HUES6 (cell line): ENCODE measurements at regions not wholly inside any gene's neighbourhood (a gene's known extent, or its start where the extent isn't known, plus 50 kb on each side); places are given as distances from the start of the nearest gene placed in this dataset.

Experiments
- H3K27ac ChIP-seq: 2 replicates; pipeline ENCODE4 v1.7.0; 2013; ENCODE audit warnings: low read depth, mild to moderate bottlenecking, low read length, inconsistent platforms
- H3K27me3 ChIP-seq: 2 replicates; pipeline ENCODE4 v1.6.1; 2013; ENCODE audit warnings: low read length; ENCODE audit not compliant: control insufficient read depth, insufficient read depth
- H3K36me3 ChIP-seq: 2 replicates; pipeline ENCODE4 v1.6.1; 2013; ENCODE audit warnings: low read length; ENCODE audit not compliant: control insufficient read depth, insufficient read depth
- H3K4me1 ChIP-seq: 2 replicates; pipeline ENCODE4 v1.6.1; 2013; ENCODE audit warnings: low read length; ENCODE audit not compliant: control insufficient read depth, insufficient read depth
- H3K4me3 ChIP-seq: 2 replicates; pipeline ENCODE4 v1.5.1; 2013; ENCODE audit warnings: low read depth, low read length
- H3K9ac ChIP-seq: one replicate; pipeline ENCODE4 v1.6.1; 2013; ENCODE audit warnings: mild to moderate bottlenecking, low read length
- H3K9me3 ChIP-seq: 2 replicates; pipeline ENCODE4 v1.6.1; 2013; ENCODE audit warnings: low read depth, low read length; ENCODE audit not compliant: control insufficient read depth, insufficient read depth

GRCh38 chr5:175285261-175285660, 158.7 kb downstream of the DRD1 start:
- Histone ChIP-seq H3K36me3 (no peaks in the 10 kb centered on the region), H3K4me3 (no peak overlapping the region), H3K9me3 (no peaks in the 10 kb centered on the region), H3K9ac (no peak overlapping the region), H3K27ac (no peak overlapping the region), H3K4me1 (no peaks in the 10 kb centered on the region), H3K27me3 (no peaks in the 10 kb centered on the region)

DNA sequence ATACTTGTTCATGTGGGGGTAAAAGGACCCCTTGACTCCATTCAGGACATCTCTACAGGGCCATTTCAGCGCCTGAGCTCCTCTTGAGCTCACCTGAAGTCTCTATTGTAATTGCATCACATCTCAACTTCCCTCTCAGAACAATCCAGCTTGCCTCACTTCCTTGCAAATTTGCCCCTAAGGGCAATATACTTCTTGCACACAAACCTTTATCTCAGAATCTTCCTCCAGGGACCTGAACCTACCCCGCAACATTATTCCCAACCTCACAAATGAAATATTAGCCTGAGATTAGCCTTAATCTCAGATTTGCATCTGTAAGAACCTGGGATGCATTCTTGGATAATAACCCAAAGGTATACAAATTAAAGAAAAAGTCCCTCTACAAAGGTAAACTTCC, 159.2 kb downstream of the DRD1 start:
- no peak overlapping the region for H3K4me3 ChIP-seq
- no peak overlapping the region for H3K27ac ChIP-seq
- no peaks in the 10 kb centered on the region for H3K9me3 ChIP-seq
- H3K36me3 ChIP-seq: no peaks in the 10 kb centered on the region
- no peaks in the 10 kb centered on the region for H3K4me1 ChIP-seq
- no peaks in the 10 kb centered on the region for H3K27me3 ChIP-seq
- no peak overlapping the region for H3K9ac ChIP-seq

DNA sequence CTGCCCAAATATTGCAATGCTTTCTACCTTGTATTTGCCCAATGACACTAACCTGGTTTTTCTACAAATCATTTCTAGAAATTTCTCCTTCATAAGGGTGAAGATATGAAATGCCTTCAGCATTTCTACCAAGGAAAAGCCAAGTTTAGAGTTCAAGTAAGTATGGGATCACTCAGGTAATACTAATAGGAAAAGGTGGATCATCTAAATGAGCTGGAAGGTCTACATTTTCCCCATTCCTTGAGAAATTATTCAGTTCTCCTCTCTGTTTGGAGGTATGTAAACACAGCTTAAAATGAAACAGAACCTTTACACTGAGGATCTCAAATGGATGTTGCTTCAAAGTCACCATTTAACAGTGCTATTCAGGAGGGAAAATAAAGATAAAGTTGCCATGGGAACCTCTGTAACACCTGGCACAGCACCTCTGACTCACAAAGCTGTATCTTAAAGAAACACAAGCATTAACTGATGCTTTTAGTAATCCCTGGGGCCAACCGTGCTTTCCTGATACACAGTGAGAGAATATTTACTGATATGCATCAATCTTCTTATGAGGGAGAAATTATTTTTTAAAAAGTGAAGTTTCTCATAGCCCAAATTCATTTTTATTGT, 161.3 kb downstream of the DRD1 start:
- H3K36me3 ChIP-seq: no peaks in the 10 kb centered on the region
- no peak overlapping the region for H3K4me3 ChIP-seq
- H3K9ac ChIP-seq: no peak overlapping the region

DNA sequence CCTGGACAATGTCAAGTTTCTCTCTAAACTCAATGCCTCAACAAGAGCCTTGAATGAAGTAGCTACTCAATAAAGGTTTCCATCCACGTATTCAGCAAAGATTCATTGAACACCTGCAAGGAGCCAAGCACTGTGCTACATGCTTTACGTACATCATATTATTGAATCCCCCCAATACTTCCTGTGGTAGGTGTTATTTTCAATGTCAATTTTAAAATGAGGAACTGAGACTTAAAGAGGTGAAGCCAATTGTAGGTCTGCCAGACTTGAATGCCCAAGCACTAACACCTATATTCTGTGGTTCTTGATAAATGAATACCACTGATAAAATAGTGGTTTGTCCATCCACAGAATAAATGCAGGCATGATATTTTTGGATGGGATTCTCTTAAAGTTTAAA, 162.3 kb downstream of the DRD1 start:
- H3K9me3 ChIP-seq: no peaks in the 10 kb centered on the region
- no peaks in the 10 kb centered on the region for H3K4me1 ChIP-seq
- H3K27ac ChIP-seq: no peak overlapping the region
- no peak overlapping the region for H3K9ac ChIP-seq
- H3K36me3 ChIP-seq: no peaks in the 10 kb centered on the region
- no peak overlapping the region for H3K4me3 ChIP-seq
- H3K27me3 ChIP-seq: no peaks in the 10 kb centered on the region

More for the DNA sequence above, 161.3 kb downstream of the DRD1 start:
- no peaks in the 10 kb centered on the region for H3K4me1 ChIP-seq
- H3K9me3 ChIP-seq: no peaks in the 10 kb centered on the region
- no peak overlapping the region for H3K27ac ChIP-seq
- no peaks in the 10 kb centered on the region for H3K27me3 ChIP-seq

- no peak overlapping the region for H3K9ac ChIP-seq
- no peak overlapping the region for H3K4me3 ChIP-seq
- no peaks in the 10 kb centered on the region; the same call in 1 of the 2 replicates for H3K27me3 ChIP-seq
- no peaks in the 10 kb centered on the region for H3K9me3 ChIP-seq
- no peaks in the 10 kb centered on the region for H3K4me1 ChIP-seq
- no peak overlapping the region for H3K27ac ChIP-seq
- no peaks in the 10 kb centered on the region for H3K36me3 ChIP-seq
Measured at GRCh38 chr5:175281257-175281656, 162.7 kb downstream of the DRD1 start.

DNA sequence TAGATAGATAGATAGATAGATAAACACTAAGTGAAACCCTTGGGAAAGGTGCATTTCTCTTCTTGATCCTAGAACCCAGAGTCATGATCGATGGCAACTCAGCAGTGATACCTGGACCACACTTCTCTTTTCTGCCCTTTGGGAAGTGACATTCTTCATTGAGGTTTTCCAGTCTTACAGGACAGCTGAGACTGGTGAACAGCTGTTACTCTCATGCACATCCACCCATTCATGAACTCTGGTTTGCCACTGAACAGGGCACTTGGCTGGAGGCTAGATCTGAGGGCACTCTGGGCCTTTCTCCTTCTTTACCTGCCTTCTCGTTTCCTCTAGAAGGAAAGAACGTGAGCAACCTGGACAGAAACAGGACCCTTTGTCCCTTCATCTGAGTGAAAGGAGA, 164.5 kb downstream of the DRD1 start:
- no peak overlapping the region for H3K4me3 ChIP-seq

DNA sequence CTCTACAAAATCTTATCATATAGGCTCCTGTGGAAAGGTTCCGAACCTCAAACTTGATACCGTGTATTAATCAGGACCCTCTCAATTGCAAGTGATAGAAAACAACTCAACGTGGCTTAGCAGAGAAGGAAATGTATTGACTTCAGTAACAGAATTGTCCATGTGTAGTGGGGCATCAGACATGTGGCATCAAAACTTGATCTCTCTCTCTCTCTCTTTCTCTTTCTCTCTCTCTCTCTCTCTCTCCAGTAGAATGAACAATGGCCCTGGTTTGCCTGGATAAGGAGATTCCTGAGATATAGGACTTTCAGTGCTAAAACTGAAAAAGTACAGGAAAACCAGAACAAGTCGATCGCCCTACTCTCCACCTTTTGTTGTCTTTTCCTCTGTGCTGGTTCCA, 168.2 kb downstream of the DRD1 start:
- H3K4me3 ChIP-seq: no peak overlapping the region
- no peak overlapping the region for H3K9ac ChIP-seq
- H3K27ac ChIP-seq: no peak overlapping the region
- no peaks in the 10 kb centered on the region for H3K36me3 ChIP-seq
- H3K9me3 ChIP-seq: no peaks in the 10 kb centered on the region
- H3K27me3 ChIP-seq: no peaks in the 10 kb centered on the region; the same call in 1 of the 2 replicates
- H3K4me1 ChIP-seq: no peaks in the 10 kb centered on the region

More for the DNA sequence above, 164.5 kb downstream of the DRD1 start:
- Histone ChIP-seq H3K27ac (no peak overlapping the region), H3K4me1 (no peaks in the 10 kb centered on the region), H3K27me3 (no peaks in the 10 kb centered on the region; the same call in 1 of the 2 replicates), H3K9me3 (no peaks in the 10 kb centered on the region), H3K9ac (no peak overlapping the region), H3K36me3 (no peaks in the 10 kb centered on the region)

DNA sequence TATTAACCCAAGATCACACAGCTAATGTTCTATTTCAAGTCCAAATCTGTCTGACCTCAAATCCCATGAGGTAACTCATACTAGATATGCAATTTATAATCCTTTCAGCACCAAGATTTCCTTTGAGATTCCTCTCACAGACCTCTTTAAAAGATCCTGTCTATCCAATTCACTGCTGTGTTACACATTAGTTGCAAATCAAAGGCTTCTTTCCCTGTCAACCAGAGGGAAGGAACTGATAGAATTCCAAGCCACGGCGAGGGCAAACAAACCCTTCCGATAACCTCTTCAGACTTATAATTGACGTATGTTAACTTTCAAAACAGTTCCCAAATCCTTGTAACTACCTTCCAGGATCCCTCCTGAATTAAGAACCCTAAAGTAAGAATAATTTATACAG, 168.9 kb downstream of the DRD1 start:
- no peak overlapping the region for H3K4me3 ChIP-seq
- no peaks in the 10 kb centered on the region for H3K9me3 ChIP-seq
- no peak overlapping the region for H3K9ac ChIP-seq
- H3K4me1 ChIP-seq: no peaks in the 10 kb centered on the region
- H3K36me3 ChIP-seq: no peaks in the 10 kb centered on the region
- no peaks in the 10 kb centered on the region; the same call in 1 of the 2 replicates for H3K27me3 ChIP-seq
- H3K27ac ChIP-seq: no peak overlapping the region

- Histone ChIP-seq H3K4me3 (no peak overlapping the region), H3K4me1 (no peaks in the 10 kb centered on the region), H3K27me3 (no peaks in the 10 kb centered on the region; the same call in 1 of the 2 replicates), H3K9ac (no peak overlapping the region), H3K36me3 (no peaks in the 10 kb centered on the region), H3K27ac (no peak overlapping the region), H3K9me3 (no peaks in the 10 kb centered on the region)
Measured at GRCh38 chr5:175274171-175274570, 169.8 kb downstream of the DRD1 start.

DNA sequence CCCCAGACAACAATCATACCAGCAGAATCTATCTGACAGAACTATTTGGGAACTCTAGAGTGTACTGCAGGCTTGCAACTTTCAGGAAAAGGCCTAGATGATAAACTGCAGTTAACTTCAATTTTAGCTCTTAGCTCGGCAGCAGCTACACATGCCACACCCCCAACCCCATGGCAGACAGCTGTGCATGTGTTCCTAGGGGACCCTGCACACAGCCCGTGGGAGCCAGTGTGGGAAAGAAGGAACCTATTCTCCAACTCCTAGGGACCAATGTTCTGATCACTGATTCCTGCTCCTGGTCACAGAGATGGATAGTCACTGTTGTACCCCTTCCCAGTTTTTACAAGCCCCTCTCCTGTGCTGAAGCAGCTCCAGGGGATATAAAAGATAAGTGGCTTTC, 179.6 kb downstream of the DRD1 start:
- H3K27me3 ChIP-seq: no peaks in the 10 kb centered on the region

DNA sequence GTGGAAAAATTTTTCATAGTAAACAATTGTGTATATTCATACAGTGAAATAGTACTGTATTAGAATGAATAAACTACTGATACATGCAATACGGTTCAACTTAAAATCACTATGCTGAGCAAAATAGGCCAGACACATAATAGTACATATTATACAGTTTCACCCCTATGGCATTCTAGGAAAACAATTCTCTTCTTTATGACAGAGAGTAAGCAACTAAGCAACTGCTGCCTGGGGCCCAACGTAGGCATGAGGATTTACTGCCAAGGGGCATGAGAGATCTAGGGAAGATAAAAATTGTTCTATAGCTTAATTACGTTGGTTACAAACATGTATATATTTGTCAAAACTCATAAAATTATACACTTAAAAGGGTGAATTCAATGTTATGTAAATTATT, 180.2 kb downstream of the DRD1 start:
- Histone ChIP-seq H3K4me3 (no peak overlapping the region), H3K9ac (no peak overlapping the region), H3K27me3 (no peaks in the 10 kb centered on the region), H3K36me3 (no peaks in the 10 kb centered on the region), H3K27ac (no peak overlapping the region), H3K4me1 (no peaks in the 10 kb centered on the region), H3K9me3 (peaks cover 5% of the 10 kb centered on the region; the same call in 1 of the 2 replicates)

More for the DNA sequence above, 179.6 kb downstream of the DRD1 start:
- Histone ChIP-seq H3K27ac (no peak overlapping the region), H3K4me3 (no peak overlapping the region), H3K36me3 (no peaks in the 10 kb centered on the region), H3K4me1 (no peaks in the 10 kb centered on the region), H3K9me3 (peaks cover 5% of the 10 kb centered on the region; the same call in 1 of the 2 replicates), H3K9ac (no peak overlapping the region)
